Panc1 (cell line): ENCODE measurements at regions not wholly inside any gene's neighbourhood (a gene's known extent, or its start where the extent isn't known, plus 50 kb on each side); places are given as distances from the start of the nearest gene placed in this dataset.
"Not testable (repeated sequence)": the region's sequence is repeated elsewhere in the genome, so short reads cannot be mapped to it uniquely, and the experiment has no call there.

Experiments used
- POLR2AphosphoS5 ChIP-seq: IDR thresholded peaks from 2 replicates; pipeline ENCODE4 v1.6.1; 2012; ENCODE audit warnings: mild to moderate bottlenecking, low read depth, low read length, moderate library complexity
- TCF7L2 ChIP-seq: IDR thresholded peaks from 2 replicates; pipeline ENCODE4 v1.6.1; 2011; ENCODE audit warnings: mild to moderate bottlenecking, low read depth, low read length, inconsistent platforms
- TF ChIP-seq, protein P1 (sequence below): fragments of 450-650 bp; IDR thresholded peaks from 2 replicates; pipeline ENCODE4 v1.5.1; 2017; ENCODE audit warnings: mild to moderate bottlenecking
- TF ChIP-seq, protein P2 (sequence below), 2 experiments: IDR thresholded peaks; 2 replicates each; pipeline ENCODE4 v1.6.1; 2011 to 2012; ENCODE audit warnings: low read depth in 2 of 2, control low read depth in 1 of 2, low read length in 1 of 2, mild to moderate bottlenecking in 1 of 2, moderate library complexity in 1 of 2; ENCODE audit not compliant: insufficient read depth in 1 of 2

DNA sequence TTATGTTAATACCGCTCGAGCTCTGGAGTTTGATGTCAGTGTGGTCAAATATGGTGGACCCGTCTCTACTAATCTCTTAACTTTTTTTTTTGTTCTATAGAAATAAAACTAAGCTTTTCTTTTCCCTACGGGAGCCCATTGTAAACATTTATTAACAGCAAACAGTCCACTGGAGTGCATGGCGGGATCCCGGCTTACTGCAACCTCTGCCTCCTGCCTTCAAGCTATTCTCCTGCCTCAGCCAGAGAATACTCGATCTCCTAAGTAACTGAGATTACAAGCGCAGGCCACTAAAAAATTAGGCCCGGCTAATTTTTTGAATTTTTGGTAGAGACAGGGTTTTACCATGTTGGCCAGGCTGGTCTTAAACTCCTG lies 53.4 kb downstream of the PPIAL4A start:
- TF ChIP-seq, protein P1, sequence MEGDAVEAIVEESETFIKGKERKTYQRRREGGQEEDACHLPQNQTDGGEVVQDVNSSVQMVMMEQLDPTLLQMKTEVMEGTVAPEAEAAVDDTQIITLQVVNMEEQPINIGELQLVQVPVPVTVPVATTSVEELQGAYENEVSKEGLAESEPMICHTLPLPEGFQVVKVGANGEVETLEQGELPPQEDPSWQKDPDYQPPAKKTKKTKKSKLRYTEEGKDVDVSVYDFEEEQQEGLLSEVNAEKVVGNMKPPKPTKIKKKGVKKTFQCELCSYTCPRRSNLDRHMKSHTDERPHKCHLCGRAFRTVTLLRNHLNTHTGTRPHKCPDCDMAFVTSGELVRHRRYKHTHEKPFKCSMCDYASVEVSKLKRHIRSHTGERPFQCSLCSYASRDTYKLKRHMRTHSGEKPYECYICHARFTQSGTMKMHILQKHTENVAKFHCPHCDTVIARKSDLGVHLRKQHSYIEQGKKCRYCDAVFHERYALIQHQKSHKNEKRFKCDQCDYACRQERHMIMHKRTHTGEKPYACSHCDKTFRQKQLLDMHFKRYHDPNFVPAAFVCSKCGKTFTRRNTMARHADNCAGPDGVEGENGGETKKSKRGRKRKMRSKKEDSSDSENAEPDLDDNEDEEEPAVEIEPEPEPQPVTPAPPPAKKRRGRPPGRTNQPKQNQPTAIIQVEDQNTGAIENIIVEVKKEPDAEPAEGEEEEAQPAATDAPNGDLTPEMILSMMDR = not testable (repeated sequence)
- TF ChIP-seq, protein P2, sequence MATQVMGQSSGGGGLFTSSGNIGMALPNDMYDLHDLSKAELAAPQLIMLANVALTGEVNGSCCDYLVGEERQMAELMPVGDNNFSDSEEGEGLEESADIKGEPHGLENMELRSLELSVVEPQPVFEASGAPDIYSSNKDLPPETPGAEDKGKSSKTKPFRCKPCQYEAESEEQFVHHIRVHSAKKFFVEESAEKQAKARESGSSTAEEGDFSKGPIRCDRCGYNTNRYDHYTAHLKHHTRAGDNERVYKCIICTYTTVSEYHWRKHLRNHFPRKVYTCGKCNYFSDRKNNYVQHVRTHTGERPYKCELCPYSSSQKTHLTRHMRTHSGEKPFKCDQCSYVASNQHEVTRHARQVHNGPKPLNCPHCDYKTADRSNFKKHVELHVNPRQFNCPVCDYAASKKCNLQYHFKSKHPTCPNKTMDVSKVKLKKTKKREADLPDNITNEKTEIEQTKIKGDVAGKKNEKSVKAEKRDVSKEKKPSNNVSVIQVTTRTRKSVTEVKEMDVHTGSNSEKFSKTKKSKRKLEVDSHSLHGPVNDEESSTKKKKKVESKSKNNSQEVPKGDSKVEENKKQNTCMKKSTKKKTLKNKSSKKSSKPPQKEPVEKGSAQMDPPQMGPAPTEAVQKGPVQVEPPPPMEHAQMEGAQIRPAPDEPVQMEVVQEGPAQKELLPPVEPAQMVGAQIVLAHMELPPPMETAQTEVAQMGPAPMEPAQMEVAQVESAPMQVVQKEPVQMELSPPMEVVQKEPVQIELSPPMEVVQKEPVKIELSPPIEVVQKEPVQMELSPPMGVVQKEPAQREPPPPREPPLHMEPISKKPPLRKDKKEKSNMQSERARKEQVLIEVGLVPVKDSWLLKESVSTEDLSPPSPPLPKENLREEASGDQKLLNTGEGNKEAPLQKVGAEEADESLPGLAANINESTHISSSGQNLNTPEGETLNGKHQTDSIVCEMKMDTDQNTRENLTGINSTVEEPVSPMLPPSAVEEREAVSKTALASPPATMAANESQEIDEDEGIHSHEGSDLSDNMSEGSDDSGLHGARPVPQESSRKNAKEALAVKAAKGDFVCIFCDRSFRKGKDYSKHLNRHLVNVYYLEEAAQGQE (IDR thresholded peaks at IDR 0.05; ENCODE audit: insufficient read depth in 1 of 2, low read depth in 2 of 2, low read length in 1 of 2) = not testable (repeated sequence)
- not testable (repeated sequence) for TF ChIP-seq TCF7L2, POLR2AphosphoS5
